ENCODE measurements at regions not wholly inside any gene's neighbourhood (a gene's known extent, or its start where the extent isn't known, plus 50 kb on each side); places are given as distances from the start of the nearest gene placed in this dataset.

GRCh38 chr4:125961626-125962025 lies 646.9 kb downstream of the FAT4 start:
- no peak overlapping the region for H3K4me3 ChIP-seq
- intact Hi-C loops (cut with DNase I): no loop called here
- DNase-seq: no peak
- H3K27ac ChIP-seq: no peak overlapping the region
- WGBS, 4 donors: 65 to 80% (median 76%) methylated on average over 4 to 5 of the region's 5 CpGs
- TF ChIP-seq POLR2A (IDR thresholded peaks at IDR 0.05) (no peak), CTCF (IDR thresholded peaks at IDR 0.05) (no peak)
- no peaks in the 10 kb centered on the region for H3K4me1 ChIP-seq (replicated peaks in 1 of 2)
- H3K27me3 ChIP-seq: no peaks in the 10 kb centered on the region
- no peaks in the 10 kb centered on the region for H3K9me3 ChIP-seq (replicated peaks in 1 of 3)
- H3K36me3 ChIP-seq (replicated peaks in 1 of 2): no peaks in the 10 kb centered on the region

- Histone ChIP-seq H3K9me3 (replicated peaks in 1 of 3) (no peaks in the 10 kb centered on the region), H3K4me3 (no peak overlapping the region), H3K4me1 (replicated peaks in 1 of 2) (no peaks in the 10 kb centered on the region), H3K27ac (no peak overlapping the region), H3K27me3 (no peaks in the 10 kb centered on the region), H3K36me3 (replicated peaks in 1 of 2) (no peaks in the 10 kb centered on the region)
- WGBS, 4 donors: 75 to 85% (median 82%) methylated on average over 4 of the region's 4 CpGs
- intact Hi-C loops (cut with DNase I): no loop called here
- TF ChIP-seq POLR2A (IDR thresholded peaks at IDR 0.05) (no peak), CTCF (IDR thresholded peaks at IDR 0.05) (no peak)
- DNase-seq: no peak
These were observed 661.2 kb downstream of the FAT4 start for GRCh38 chr4:125975861-125976397.

GRCh38 chr4:125979950-125980349 lies 665.2 kb downstream of the FAT4 start:
- Histone ChIP-seq H3K36me3 (replicated peaks in 1 of 2) (no peaks in the 10 kb centered on the region), H3K27ac (no peak overlapping the region), H3K27me3 (no peaks in the 10 kb centered on the region), H3K4me3 (no peak overlapping the region), H3K9me3 (replicated peaks in 1 of 3) (no peaks in the 10 kb centered on the region), H3K4me1 (replicated peaks in 1 of 2) (no peaks in the 10 kb centered on the region)
- WGBS, 4 donors: 70 to 79% (median 76%) methylated on average over 6 of the region's 6 CpGs
- intact Hi-C loops (cut with DNase I): no loop called here
- TF ChIP-seq CTCF (IDR thresholded peaks at IDR 0.05) (no peak), POLR2A (IDR thresholded peaks at IDR 0.05) (no peak)
- DNase-seq: no peak

GRCh38 chr4:125983168-125983567 lies 668.4 kb downstream of the FAT4 start:
- no peak overlapping the region for H3K4me3 ChIP-seq
- H3K27ac ChIP-seq: no peak overlapping the region
- intact Hi-C loops (cut with DNase I): no loop called here
- H3K4me1 ChIP-seq (replicated peaks in 1 of 2): no peaks in the 10 kb centered on the region
- WGBS, 4 donors: 65 to 75% (median 68%) methylated on average over 1 of the region's 1 CpG
- H3K9me3 ChIP-seq (replicated peaks in 1 of 3): no peaks in the 10 kb centered on the region
- H3K36me3 ChIP-seq (replicated peaks in 1 of 2): no peaks in the 10 kb centered on the region
- DNase-seq: no peak
- no peak for TF ChIP-seq CTCF (IDR thresholded peaks at IDR 0.05)
- TF ChIP-seq POLR2A (IDR thresholded peaks at IDR 0.05): no peak
- H3K27me3 ChIP-seq: no peaks in the 10 kb centered on the region
